GM12875 (cell line): ENCODE measurements at regions not wholly inside any gene's neighbourhood (a gene's known extent, or its start where the extent isn't known, plus 50 kb on each side); places are given as distances from the start of the nearest gene placed in this dataset.

ENCODE experiments used
- H3K4me3 ChIP-seq: one replicate; pipeline ENCODE4 v1.5.1; 2011; ENCODE audit warnings: low read depth, low read length, control low read depth
- CTCF ChIP-seq: IDR thresholded peaks from 2 replicates; pipeline ENCODE4 v1.5.1; 2011; ENCODE audit warnings: low read depth, mild to moderate bottlenecking, control low read depth, inconsistent platforms, low read length, moderate library complexity, borderline replicate concordance; ENCODE audit not compliant: insufficient read depth

- no peak overlapping the region for H3K4me3 ChIP-seq
- TF ChIP-seq CTCF: no peak
These were observed 106.1 kb upstream of the SLC13A1 start for GRCh38 chr7:123305840-123306375.

GRCh38 chr7:123303926-123304325 lies 104.2 kb upstream of the SLC13A1 start:
- no peak for TF ChIP-seq CTCF
- H3K4me3 ChIP-seq: no peak overlapping the region

GRCh38 chr7:123296965-123297364 lies 97.2 kb upstream of the SLC13A1 start:
- TF ChIP-seq CTCF: no peak

GRCh38 chr7:123293710-123294109 lies 93.9 kb upstream of the SLC13A1 start:
- H3K4me3 ChIP-seq: no peak overlapping the region
- no peak for TF ChIP-seq CTCF

More at GRCh38 chr7:123296965-123297364, 97.2 kb upstream of the SLC13A1 start:
- H3K4me3 ChIP-seq: no peak overlapping the region

- TF ChIP-seq CTCF: no peak
- H3K4me3 ChIP-seq: no peak overlapping the region
These were observed 92.5 kb upstream of the SLC13A1 start for GRCh38 chr7:123292227-123292626.

GRCh38 chr7:123289200-123289599 lies 89.4 kb upstream of the SLC13A1 start:
- H3K4me3 ChIP-seq: no peak overlapping the region
- no peak for TF ChIP-seq CTCF

- H3K4me3 ChIP-seq: no peak overlapping the region
- no peak for TF ChIP-seq CTCF
These were observed 85.4 kb upstream of the SLC13A1 start for GRCh38 chr7:123285076-123285700.
